ENCODE measurements at regions not wholly inside any gene's neighbourhood (a gene's known extent, or its start where the extent isn't known, plus 50 kb on each side); places are given as distances from the start of the nearest gene placed in this dataset.

GRCh38 chr7:124443762-124444161, 321.8 kb downstream of the GPR37 start:
- in situ Hi-C loops (cut with MboI; ENCODE audit: low sequenced_read_pairs in 4 of 4) = no loop called here

DNA sequence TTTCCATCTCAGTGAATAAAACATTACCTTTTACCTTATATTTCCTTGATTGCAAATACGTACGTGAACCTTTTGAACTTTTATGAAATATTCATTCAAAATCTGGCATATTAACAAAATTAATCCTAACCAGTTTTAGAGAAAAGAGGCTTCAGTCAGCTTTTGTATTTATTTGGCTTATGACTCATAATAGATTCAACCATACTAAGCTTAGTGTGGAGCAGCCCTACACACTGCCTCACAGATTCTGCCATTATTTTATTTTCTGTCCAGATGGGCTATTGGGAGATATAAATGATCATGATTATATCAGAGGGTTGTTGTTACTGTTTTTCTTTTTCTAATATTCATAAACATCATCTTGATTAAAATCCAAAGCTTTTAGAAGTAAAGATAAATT, 325.5 kb downstream of the GPR37 start:
- TF ChIP-seq CTCF (IDR thresholded peaks at IDR 0.05 in 4 of 5, conservative IDR thresholded peaks at IDR 0.05 in 1 of 5) = no peak
- no peak for TF ChIP-seq POLR2A (IDR thresholded peaks at IDR 0.05)
- intact Hi-C loops (cut with DNase I; ENCODE audit: low total_unique reads) (no loop called here), in situ Hi-C loops (cut with MboI; ENCODE audit: low sequenced_read_pairs in 4 of 4) (no loop called here)
- Histone ChIP-seq H3K4me1 (no peaks in the 10 kb centered on the region), H3K9me3 (no peaks in the 10 kb centered on the region), H3K4me3 (no peak overlapping the region), H3K27ac (no peak overlapping the region), H3K36me3 (no peaks in the 10 kb centered on the region), H3K27me3 (no peaks in the 10 kb centered on the region)
- ATAC-seq (no peak), DNase-seq (no peak)

More at GRCh38 chr7:124443762-124444161, 321.8 kb downstream of the GPR37 start:
- ATAC-seq = no peak
- intact Hi-C loops (cut with DNase I; ENCODE audit: low total_unique reads) = no loop called here
- no peaks in the 10 kb centered on the region for H3K27me3 ChIP-seq
- no peak overlapping the region for H3K27ac ChIP-seq
- H3K36me3 ChIP-seq = no peaks in the 10 kb centered on the region
- no peaks in the 10 kb centered on the region for H3K4me1 ChIP-seq
- TF ChIP-seq POLR2A (IDR thresholded peaks at IDR 0.05) (no peak), CTCF (IDR thresholded peaks at IDR 0.05 in 4 of 5, conservative IDR thresholded peaks at IDR 0.05 in 1 of 5) (no peak)
- H3K4me3 ChIP-seq = no peak overlapping the region
- H3K9me3 ChIP-seq = no peaks in the 10 kb centered on the region
- no peak for DNase-seq

- no peak for DNase-seq
- no peaks in the 10 kb centered on the region for H3K9me3 ChIP-seq
- H3K36me3 ChIP-seq = no peaks in the 10 kb centered on the region
- no peak for TF ChIP-seq CTCF (IDR thresholded peaks at IDR 0.05 in 4 of 5, conservative IDR thresholded peaks at IDR 0.05 in 1 of 5)
- TF ChIP-seq POLR2A (IDR thresholded peaks at IDR 0.05) = no peak
- ATAC-seq = no peak
- no peak overlapping the region for H3K4me3 ChIP-seq
- H3K27me3 ChIP-seq = no peaks in the 10 kb centered on the region
- no peak overlapping the region for H3K27ac ChIP-seq
- intact Hi-C loops (cut with DNase I; ENCODE audit: low total_unique reads) = no loop called here
- H3K4me1 ChIP-seq = no peaks in the 10 kb centered on the region
- in situ Hi-C loops (cut with MboI; ENCODE audit: low sequenced_read_pairs in 4 of 4) = no loop called here
Observed at GRCh38 chr7:124432009-124432578, 333.5 kb downstream of the GPR37 start.

- Histone ChIP-seq H3K9me3 (no peaks in the 10 kb centered on the region), H3K27me3 (no peaks in the 10 kb centered on the region), H3K4me1 (peaks cover 0 to 6% of the 10 kb centered on the region in 2 donors), H3K36me3 (no peaks in the 10 kb centered on the region), H3K27ac (no peak overlapping the region), H3K4me3 (no peak overlapping the region)
- TF ChIP-seq POLR2A (IDR thresholded peaks at IDR 0.05) (no peak), CTCF (IDR thresholded peaks at IDR 0.05 in 4 of 5, conservative IDR thresholded peaks at IDR 0.05 in 1 of 5) (no peak)
- intact Hi-C loops (cut with DNase I; ENCODE audit: low total_unique reads) (no loop called here), in situ Hi-C loops (cut with MboI; ENCODE audit: low sequenced_read_pairs in 4 of 4) (no loop called here)
- ATAC-seq (no peak), DNase-seq (no peak)
Observed at GRCh38 chr7:124429923-124430322, 335.7 kb downstream of the GPR37 start.

DNA sequence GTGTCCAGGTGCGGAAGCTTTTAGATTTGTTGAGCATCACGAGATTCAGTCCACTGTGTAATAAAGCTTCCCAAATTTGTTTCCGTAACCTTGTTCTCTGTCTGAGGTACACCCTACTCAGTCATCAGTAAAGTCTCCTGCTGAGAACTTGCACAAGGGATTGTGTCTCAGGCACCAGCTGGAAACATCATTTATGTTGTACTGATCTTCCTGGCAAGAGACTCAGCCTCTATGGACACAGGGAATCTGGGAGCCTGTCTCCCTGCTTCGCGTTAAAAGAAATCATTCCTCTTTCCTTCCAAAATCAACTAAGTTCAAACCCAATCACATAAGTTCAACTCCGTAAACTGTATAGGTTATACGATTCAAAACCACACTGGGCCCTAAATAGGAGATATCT, 336.8 kb downstream of the GPR37 start:
- TF ChIP-seq POLR2A (IDR thresholded peaks at IDR 0.05) = no peak
- TF ChIP-seq CTCF (IDR thresholded peaks at IDR 0.05 in 4 of 5, conservative IDR thresholded peaks at IDR 0.05 in 1 of 5) = no peak
- Histone ChIP-seq H3K4me3 (no peak overlapping the region), H3K27ac (no peak overlapping the region), H3K36me3 (no peaks in the 10 kb centered on the region), H3K4me1 (peaks cover 0 to 6% of the 10 kb centered on the region in 2 donors), H3K9me3 (no peaks in the 10 kb centered on the region), H3K27me3 (no peaks in the 10 kb centered on the region)
- DNase-seq = no peak
- intact Hi-C loops (cut with DNase I; ENCODE audit: low total_unique reads) (no loop called here), in situ Hi-C loops (cut with MboI; ENCODE audit: low sequenced_read_pairs in 4 of 4) (no loop called here)
- no peak for ATAC-seq
